Vagina (tissue), 2 donors: ENCODE measurements at regions not wholly inside any gene's neighbourhood (a gene's known extent, or its start where the extent isn't known, plus 50 kb on each side); places are given as distances from the start of the nearest gene placed in this dataset.

Experiments
- DNase-seq, 2 donors: peaks; one replicate each; pipeline ENCODE4 v3.0.0-alpha.2; 2017; ENCODE audit errors: extremely low spot score in 2 of 2
- H3K27ac ChIP-seq: fragments of 200-600 bp; sonication (generic); one replicate; pipeline ENCODE4 v1.5.1; 2019
- H3K27me3 ChIP-seq: fragments of 200-600 bp; sonication (generic); one replicate; pipeline ENCODE4 v1.5.1; 2019
- H3K36me3 ChIP-seq, 2 donors: fragments of 200-600 bp; sonication (generic); one replicate each; pipeline ENCODE4 v1.5.1; 2017 to 2019
- H3K4me1 ChIP-seq: fragments of 200-600 bp; sonication (generic); one replicate; pipeline ENCODE4 v1.5.1; 2019
- H3K4me3 ChIP-seq, 2 donors: fragments of 200-600 bp; sonication (generic); 1 replicate in 1 of 2; 2 replicates in 1 of 2; pipeline ENCODE4 v1.5.1; 2016 to 2019
- H3K9me3 ChIP-seq: fragments of 200-600 bp; sonication (generic); one replicate; pipeline ENCODE4 v1.5.1; 2019
- CTCF ChIP-seq, 3 experiments: fragments of 450-650 bp in 2 of 3; fragments of 200-600 bp in 1 of 3; sonication (generic) in 1 of 3; IDR thresholded peaks; one replicate each; pipeline ENCODE4 v1.5.1; 2017 to 2019; ENCODE audit warnings: antibody characterized with exemption in 3 of 3, mild to moderate bottlenecking in 2 of 3, moderate library complexity in 2 of 3
- POLR2A ChIP-seq, 2 donors: fragments of 450-650 bp; IDR thresholded peaks; one replicate each; pipeline ENCODE4 v1.6.1; 2017; ENCODE audit warnings: antibody characterized with exemption in 2 of 2, mild to moderate bottlenecking in 2 of 2, moderate library complexity in 2 of 2
- POLR2AphosphoS5 ChIP-seq, 2 donors: sonication (generic); formaldehyde crosslinking; IDR thresholded peaks; one replicate each; pipeline ENCODE4 v1.9.0; 2017; ENCODE audit warnings: antibody characterized with exemption in 2 of 2, mild to moderate bottlenecking in 2 of 2, low read depth in 1 of 2; ENCODE audit not compliant: insufficient read depth in 1 of 2
- intact Hi-C: fragments of 100-400 bp; cut with DNase I; formaldehyde crosslinking; loops from one replicate; pipeline ENCODE4 v1.15.1; 2023

- no peak for TF ChIP-seq CTCF (IDR thresholded peaks at IDR 0.05)
- TF ChIP-seq POLR2A (IDR thresholded peaks at IDR 0.05), result no peak
- no peak for TF ChIP-seq POLR2AphosphoS5 (IDR thresholded peaks at IDR 0.05; ENCODE audit: insufficient read depth in 1 of 2, low read depth in 1 of 2)
- no peaks in the 10 kb centered on the region for H3K9me3 ChIP-seq
- H3K4me1 ChIP-seq, result no peaks in the 10 kb centered on the region
- intact Hi-C loops, result no loop called here
- no peaks in the 10 kb centered on the region for H3K36me3 ChIP-seq
- H3K4me3 ChIP-seq, result no peak overlapping the region
- DNase-seq, result no peak
- H3K27me3 ChIP-seq, result no peaks in the 10 kb centered on the region
- H3K27ac ChIP-seq, result no peak overlapping the region
Measured at GRCh38 chr10:75326306-75326705, 75.3 kb downstream of the ZNF503 start.

GRCh38 chr10:75319274-75319673, 82.3 kb downstream of the ZNF503 start:
- H3K27ac ChIP-seq, result no peak overlapping the region
- H3K27me3 ChIP-seq, result no peaks in the 10 kb centered on the region
- H3K36me3 ChIP-seq, result no peaks in the 10 kb centered on the region
- no peaks in the 10 kb centered on the region for H3K4me1 ChIP-seq
- intact Hi-C loops, result no loop called here
- no peak overlapping the region for H3K4me3 ChIP-seq
- H3K9me3 ChIP-seq, result no peaks in the 10 kb centered on the region
- no peak for DNase-seq
- no peak for TF ChIP-seq POLR2A (IDR thresholded peaks at IDR 0.05)
- TF ChIP-seq CTCF (IDR thresholded peaks at IDR 0.05), result no peak
- TF ChIP-seq POLR2AphosphoS5 (IDR thresholded peaks at IDR 0.05; ENCODE audit: insufficient read depth in 1 of 2, low read depth in 1 of 2), result no peak

GRCh38 chr10:75314570-75314969, 78.8 kb upstream of the COMTD1 start:
- Histone ChIP-seq H3K4me3 (no peak overlapping the region), H3K36me3 (no peaks in the 10 kb centered on the region), H3K27ac (no peak overlapping the region), H3K27me3 (no peaks in the 10 kb centered on the region), H3K9me3 (no peaks in the 10 kb centered on the region), H3K4me1 (no peaks in the 10 kb centered on the region)
- TF ChIP-seq POLR2A (IDR thresholded peaks at IDR 0.05) (no peak), CTCF (IDR thresholded peaks at IDR 0.05) (no peak), POLR2AphosphoS5 (IDR thresholded peaks at IDR 0.05; ENCODE audit: insufficient read depth in 1 of 2, low read depth in 1 of 2) (no peak)
- intact Hi-C loops, result no loop called here
- no peak for DNase-seq

GRCh38 chr10:75312440-75312839, 76.7 kb upstream of the COMTD1 start:
- H3K27ac ChIP-seq, result no peak overlapping the region
- no peak overlapping the region for H3K4me3 ChIP-seq
- no peaks in the 10 kb centered on the region for H3K27me3 ChIP-seq
- intact Hi-C loops, result no loop called here
- TF ChIP-seq POLR2AphosphoS5 (IDR thresholded peaks at IDR 0.05; ENCODE audit: insufficient read depth in 1 of 2, low read depth in 1 of 2), result no peak
- no peak for TF ChIP-seq CTCF (IDR thresholded peaks at IDR 0.05)
- no peak for TF ChIP-seq POLR2A (IDR thresholded peaks at IDR 0.05)
- H3K9me3 ChIP-seq, result no peaks in the 10 kb centered on the region
- H3K36me3 ChIP-seq, result no peaks in the 10 kb centered on the region
- no peak for DNase-seq
- no peaks in the 10 kb centered on the region for H3K4me1 ChIP-seq

GRCh38 chr10:75305675-75306074, 69.9 kb upstream of the COMTD1 start:
- DNase-seq, result no peak
- TF ChIP-seq CTCF (IDR thresholded peaks at IDR 0.05), result no peak
- TF ChIP-seq POLR2A (IDR thresholded peaks at IDR 0.05), result no peak
- intact Hi-C loops, result no loop called here

More at GRCh38 chr10:75305675-75306074, 69.9 kb upstream of the COMTD1 start:
- no peaks in the 10 kb centered on the region for H3K27me3 ChIP-seq
- H3K27ac ChIP-seq, result no peak overlapping the region
- no peaks in the 10 kb centered on the region for H3K36me3 ChIP-seq
- no peaks in the 10 kb centered on the region for H3K4me1 ChIP-seq
- no peaks in the 10 kb centered on the region for H3K9me3 ChIP-seq
- H3K4me3 ChIP-seq, result no peak overlapping the region
